Epithelial cell of proximal tubule (primary cell): ENCODE measurements at regions not wholly inside any gene's neighbourhood (a gene's known extent, or its start where the extent isn't known, plus 50 kb on each side); places are given as distances from the start of the nearest gene placed in this dataset.
A peak's percentile ranks its signal among the peaks of the same experiment; 100 is the strongest.

ENCODE experiments used
- DNase-seq: peaks from one replicate; pipeline ENCODE4 v3.0.0-alpha.2; 2011; ENCODE audit warnings: low read depth
- H3K4me3 ChIP-seq: 2 replicates; pipeline ENCODE4 v1.5.1; 2011; ENCODE audit warnings: low read depth, mild to moderate bottlenecking, low read length
- TF ChIP-seq, protein P1 (sequence below): conservative IDR thresholded peaks from 2 replicates; pipeline ENCODE4 v1.5.1; 2012; ENCODE audit warnings: low read depth, mild to moderate bottlenecking, low read length

- no peak overlapping the region for H3K4me3 ChIP-seq
- TF ChIP-seq, protein P1, sequence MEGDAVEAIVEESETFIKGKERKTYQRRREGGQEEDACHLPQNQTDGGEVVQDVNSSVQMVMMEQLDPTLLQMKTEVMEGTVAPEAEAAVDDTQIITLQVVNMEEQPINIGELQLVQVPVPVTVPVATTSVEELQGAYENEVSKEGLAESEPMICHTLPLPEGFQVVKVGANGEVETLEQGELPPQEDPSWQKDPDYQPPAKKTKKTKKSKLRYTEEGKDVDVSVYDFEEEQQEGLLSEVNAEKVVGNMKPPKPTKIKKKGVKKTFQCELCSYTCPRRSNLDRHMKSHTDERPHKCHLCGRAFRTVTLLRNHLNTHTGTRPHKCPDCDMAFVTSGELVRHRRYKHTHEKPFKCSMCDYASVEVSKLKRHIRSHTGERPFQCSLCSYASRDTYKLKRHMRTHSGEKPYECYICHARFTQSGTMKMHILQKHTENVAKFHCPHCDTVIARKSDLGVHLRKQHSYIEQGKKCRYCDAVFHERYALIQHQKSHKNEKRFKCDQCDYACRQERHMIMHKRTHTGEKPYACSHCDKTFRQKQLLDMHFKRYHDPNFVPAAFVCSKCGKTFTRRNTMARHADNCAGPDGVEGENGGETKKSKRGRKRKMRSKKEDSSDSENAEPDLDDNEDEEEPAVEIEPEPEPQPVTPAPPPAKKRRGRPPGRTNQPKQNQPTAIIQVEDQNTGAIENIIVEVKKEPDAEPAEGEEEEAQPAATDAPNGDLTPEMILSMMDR = peak; percentile 86
- no peak for DNase-seq
These were observed 75.4 kb upstream of the PWP1 start for GRCh38 chr12:107610021-107610859.

DNA sequence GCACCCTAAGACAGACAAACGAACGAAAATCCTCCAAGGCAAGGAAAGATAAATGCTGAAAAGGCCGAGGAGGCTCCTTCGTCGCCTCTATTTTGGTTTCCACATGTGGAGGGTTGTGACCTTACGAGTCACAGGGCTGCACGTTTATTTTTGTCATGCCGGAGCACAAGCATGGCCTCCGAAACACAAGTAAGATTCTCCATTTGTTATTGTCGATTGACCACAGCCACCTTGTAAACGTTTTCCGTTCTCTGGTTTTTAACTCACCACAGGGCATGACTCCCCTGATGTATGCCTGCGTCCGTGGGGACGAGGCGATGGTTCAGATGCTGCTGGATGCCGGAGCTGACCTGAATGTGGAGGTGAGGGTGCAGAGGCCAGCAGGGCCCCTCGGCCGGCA lies 73.1 kb upstream of the PWP1 start:
- TF ChIP-seq, protein P1 = no peak
- no peak overlapping the region for H3K4me3 ChIP-seq
- DNase-seq = no peak

GRCh38 chr12:107616941-107617340 lies 68.7 kb upstream of the PWP1 start:
- no peak overlapping the region for H3K4me3 ChIP-seq
- TF ChIP-seq, protein P1 = no peak
- DNase-seq = no peak

GRCh38 chr12:107618106-107618505 lies 67.5 kb upstream of the PWP1 start:
- TF ChIP-seq, protein P1 = no peak
- H3K4me3 ChIP-seq = no peak overlapping the region
- no peak for DNase-seq

- TF ChIP-seq, protein P1 = no peak
- no peak for DNase-seq
These were observed 65.8 kb upstream of the PWP1 start for GRCh38 chr12:107619831-107620230.

DNA sequence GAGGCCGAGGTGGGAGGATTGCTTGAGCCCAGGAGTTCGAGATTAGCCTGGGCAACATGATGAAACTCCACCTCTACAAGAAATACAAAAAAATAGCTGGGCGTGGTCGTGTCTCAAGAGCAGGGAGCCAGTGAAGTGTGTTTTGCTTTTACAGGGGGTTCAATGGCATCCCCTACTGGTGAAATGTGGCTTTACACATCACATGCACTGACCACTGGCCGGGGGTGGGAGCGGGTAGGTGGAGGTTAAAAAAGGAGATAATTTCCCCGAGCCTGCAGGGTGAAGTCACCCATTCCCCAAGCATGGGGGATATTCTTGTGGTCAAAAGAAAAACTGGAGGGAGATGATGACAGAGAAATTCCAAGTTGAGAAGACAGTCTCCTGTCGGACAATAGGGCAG lies 63.6 kb upstream of the PWP1 start:
- TF ChIP-seq, protein P1 = peak; percentile 60
- no peak overlapping the region for H3K4me3 ChIP-seq
- DNase-seq = no peak

More at GRCh38 chr12:107619831-107620230, 65.8 kb upstream of the PWP1 start:
- H3K4me3 ChIP-seq = no peak overlapping the region

- TF ChIP-seq, protein P1 = no peak
- no peak overlapping the region for H3K4me3 ChIP-seq
These were observed 61.1 kb upstream of the PWP1 start for GRCh38 chr12:107624493-107624892.

More at GRCh38 chr12:107624493-107624892, 61.1 kb upstream of the PWP1 start:
- no peak for DNase-seq
